Naive thymus-derived CD4-positive, alpha-beta T cell (primary cell): ENCODE measurements at regions not wholly inside any gene's neighbourhood (a gene's known extent, or its start where the extent isn't known, plus 50 kb on each side); places are given as distances from the start of the nearest gene placed in this dataset.

Experiments
- ATAC-seq: fragments of 150-1000 bp; cut with Tn5 transposase; 2 replicates; pipeline ENCODE4 v1.10.0; 2021; ENCODE audit warnings: mild to moderate bottlenecking, moderate library complexity
- CTCF ChIA-PET: fragments of 350-600 bp; sonication (Branson Sonifier 250); formaldehyde crosslinking; loops from one replicate; lab custom pipeline; 2021; ENCODE audit warnings: antibody characterized with exemption; lab: Charles Lee
- POLR2A ChIA-PET: fragments of 350-600 bp; sonication (Branson Sonifier 250); formaldehyde crosslinking; loops from one replicate; lab custom pipeline; 2021; ENCODE audit warnings: antibody characterized with exemption, inconsistent platforms; lab: Charles Lee
- DNase-seq, 9 donors: peaks; one replicate each; pipeline versions ENCODE4 v3.0.0 to v3.0.0-alpha.2; 2020 to 2022; ENCODE audit warnings: mixed read lengths in 1 of 9
- H3K27ac ChIP-seq: one replicate; pipeline ENCODE4 v1.7.0; 2013; ENCODE audit warnings: mild to moderate bottlenecking, low read depth, low read length, moderate library complexity
- H3K27me3 ChIP-seq, 2 donors: one replicate each; pipeline ENCODE4 v1.7.0; 2013; ENCODE audit warnings: low read length in 2 of 2, mild to moderate bottlenecking in 2 of 2, moderate library complexity in 2 of 2; ENCODE audit not compliant: control insufficient read depth in 2 of 2, insufficient read depth in 2 of 2
- H3K36me3 ChIP-seq, 3 experiments: 1 replicate in 2 of 3; 2 replicates in 1 of 3; pipeline ENCODE4 v1.7.0; 2013; ENCODE audit warnings: low read length in 3 of 3, mild to moderate bottlenecking in 3 of 3, moderate library complexity in 1 of 3; ENCODE audit not compliant: insufficient read depth in 3 of 3, control insufficient read depth in 2 of 3
- H3K4me1 ChIP-seq, 2 donors: one replicate each; pipeline ENCODE4 v1.7.0; 2013; ENCODE audit warnings: low read length in 2 of 2, mild to moderate bottlenecking in 2 of 2, moderate library complexity in 1 of 2; ENCODE audit not compliant: control insufficient read depth in 2 of 2, insufficient read depth in 2 of 2
- H3K4me3 ChIP-seq: 2 replicates; pipeline ENCODE4 v1.7.0; 2013; ENCODE audit warnings: mild to moderate bottlenecking, low read length
- H3K9me3 ChIP-seq, 3 experiments: 1 replicate in 2 of 3; 2 replicates in 1 of 3; pipeline ENCODE4 v1.7.0; 2013; ENCODE audit warnings: low read length in 3 of 3; ENCODE audit not compliant: control insufficient read depth in 2 of 3
- H3K27ac Mint-ChIP-seq, 9 donors: one replicate each; pipeline ENCODE4 v1.8.0; 2020 to 2022; ENCODE audit warnings: mixed read lengths in 9 of 9, mild to moderate bottlenecking in 8 of 9, moderate library complexity in 5 of 9, inconsistent platforms in 2 of 9
- H3K27me3 Mint-ChIP-seq, 5 donors: one replicate each; pipeline ENCODE4 v1.8.0; 2021 to 2022; ENCODE audit warnings: mixed read lengths in 5 of 5, mild to moderate bottlenecking in 1 of 5
- H3K36me3 Mint-ChIP-seq, 5 donors: one replicate each; pipeline ENCODE4 v1.8.0; 2020 to 2022; ENCODE audit warnings: mixed read lengths in 5 of 5, mild to moderate bottlenecking in 3 of 5, inconsistent platforms in 1 of 5
- H3K4me1 Mint-ChIP-seq, 7 donors: one replicate each; pipeline ENCODE4 v1.8.0; 2020 to 2022; ENCODE audit warnings: mixed read lengths in 7 of 7, mild to moderate bottlenecking in 3 of 7, inconsistent platforms in 1 of 7
- H3K4me3 Mint-ChIP-seq, 10 donors: one replicate each; pipeline ENCODE4 v1.8.0; 2020 to 2022; ENCODE audit warnings: mild to moderate bottlenecking in 10 of 10, mixed read lengths in 10 of 10, moderate library complexity in 6 of 10, inconsistent platforms in 2 of 10
- H3K9me3 Mint-ChIP-seq, 11 donors: one replicate each; pipeline ENCODE4 v1.8.0; 2020 to 2022; ENCODE audit warnings: mixed read lengths in 11 of 11, mild to moderate bottlenecking in 4 of 11, inconsistent platforms in 1 of 11, moderate library complexity in 1 of 11
- intact Hi-C, 2 donors: fragments of 100-400 bp; cut with micrococcal nuclease; formaldehyde crosslinking; loops; one replicate each; pipeline ENCODE4 v1.15.1; 2023

- ATAC-seq: no peak
- Mint-ChIP-seq H3K27ac (no peak overlapping the region), H3K4me1 (peaks cover 0 to 5% (median 0%) of the 10 kb centered on the region in 7 donors), H3K27me3 (no peaks in the 10 kb centered on the region), H3K9me3 (peaks cover 0 to 4% (median 0%) of the 10 kb centered on the region in 11 donors), H3K4me3 (no peak overlapping the region), H3K36me3 (no peaks in the 10 kb centered on the region)
- ChIA-PET CTCF (no interaction called here), POLR2A (interaction anchor here (0.6 kb wide), 1 partner anchor 139 kb away, joined by 4 read pairs; no protein-coding TSS in a partner anchor)
- Histone ChIP-seq H3K9me3 (no peaks in the 10 kb centered on the region), H3K36me3 (no peaks in the 10 kb centered on the region), H3K4me1 (no peaks in the 10 kb centered on the region), H3K4me3 (no peak overlapping the region), H3K27me3 (no peaks in the 10 kb centered on the region), H3K27ac (no peak overlapping the region)
- no peak for DNase-seq
- intact Hi-C loops: no loop called here
Measured at GRCh38 chr3:3587647-3587972, 211.6 kb upstream of the LRRN1 start.

- Histone ChIP-seq H3K4me3 (no peak overlapping the region), H3K27ac (no peak overlapping the region), H3K9me3 (no peaks in the 10 kb centered on the region), H3K36me3 (no peaks in the 10 kb centered on the region), H3K27me3 (no peaks in the 10 kb centered on the region), H3K4me1 (no peaks in the 10 kb centered on the region)
- no peaks in the 10 kb centered on the region for H3K27me3 Mint-ChIP-seq
- no peak overlapping the region for H3K27ac Mint-ChIP-seq
- H3K9me3 Mint-ChIP-seq: peaks cover 0 to 4% (median 0%) of the 10 kb centered on the region in 11 donors
- H3K4me3 Mint-ChIP-seq: no peak overlapping the region
- intact Hi-C loops: no loop called here
- ChIA-PET POLR2A (interaction anchor here (0.6 kb wide), 1 partner anchor 139 kb away, joined by 4 read pairs; no protein-coding TSS in a partner anchor), CTCF (no interaction called here)
- DNase-seq: no peak
- ATAC-seq: no peak
- no peaks in the 10 kb centered on the region for H3K36me3 Mint-ChIP-seq
- peaks cover 0 to 5% (median 0%) of the 10 kb centered on the region in 7 donors for H3K4me1 Mint-ChIP-seq
Measured at GRCh38 chr3:3586843-3587646, 212.2 kb upstream of the LRRN1 start.

GRCh38 chr3:3586336-3586735, 212.9 kb upstream of the LRRN1 start:
- Mint-ChIP-seq H3K4me1 (peaks cover 0 to 5% (median 0%) of the 10 kb centered on the region in 7 donors), H3K27me3 (no peaks in the 10 kb centered on the region), H3K9me3 (no peaks in the 10 kb centered on the region), H3K27ac (no peak overlapping the region), H3K4me3 (no peak overlapping the region), H3K36me3 (no peaks in the 10 kb centered on the region)
- DNase-seq: no peak
- ChIA-PET CTCF (no interaction called here), POLR2A (no interaction called here)
- no peaks in the 10 kb centered on the region for H3K9me3 ChIP-seq
- no peaks in the 10 kb centered on the region for H3K4me1 ChIP-seq
- no peaks in the 10 kb centered on the region for H3K27me3 ChIP-seq
- H3K36me3 ChIP-seq: no peaks in the 10 kb centered on the region
- H3K27ac ChIP-seq: no peak overlapping the region
- H3K4me3 ChIP-seq: no peak overlapping the region
- peak; percentile 34 for ATAC-seq
- intact Hi-C loops: no loop called here

GRCh38 chr3:3579658-3580057, 219.6 kb upstream of the LRRN1 start:
- no peaks in the 10 kb centered on the region for H3K9me3 ChIP-seq
- ChIA-PET POLR2A (no interaction called here), CTCF (no interaction called here)
- no peaks in the 10 kb centered on the region for H3K27me3 ChIP-seq
- no peaks in the 10 kb centered on the region for H3K9me3 Mint-ChIP-seq
- H3K4me3 ChIP-seq: no peak overlapping the region
- no peak for ATAC-seq
- no peak overlapping the region for H3K27ac Mint-ChIP-seq
- H3K27me3 Mint-ChIP-seq: peaks cover 0 to 4% (median 0%) of the 10 kb centered on the region in 5 donors
- H3K4me1 ChIP-seq: no peaks in the 10 kb centered on the region
- H3K27ac ChIP-seq: no peak overlapping the region
- DNase-seq: no peak
- no peak overlapping the region for H3K4me3 Mint-ChIP-seq
- no peaks in the 10 kb centered on the region for H3K36me3 Mint-ChIP-seq
- peaks cover 0 to 8% (median 0%) of the 10 kb centered on the region in 7 donors for H3K4me1 Mint-ChIP-seq
- no peaks in the 10 kb centered on the region for H3K36me3 ChIP-seq
- intact Hi-C loops: no loop called here

GRCh38 chr3:3578718-3579117, 220.5 kb upstream of the LRRN1 start:
- no peak for DNase-seq
- CTCF ChIA-PET: no interaction called here

GRCh38 chr3:3577823-3578222, 221.4 kb upstream of the LRRN1 start:
- DNase-seq: no peak
- Histone ChIP-seq H3K27me3 (no peaks in the 10 kb centered on the region), H3K36me3 (no peaks in the 10 kb centered on the region), H3K27ac (no peak overlapping the region), H3K9me3 (no peaks in the 10 kb centered on the region), H3K4me1 (no peaks in the 10 kb centered on the region), H3K4me3 (no peak overlapping the region)
- Mint-ChIP-seq H3K27me3 (peaks cover 0 to 4% (median 0%) of the 10 kb centered on the region in 5 donors), H3K4me3 (no peak overlapping the region), H3K36me3 (no peaks in the 10 kb centered on the region), H3K27ac (no peak overlapping the region), H3K4me1 (peaks cover 0 to 8% (median 0%) of the 10 kb centered on the region in 7 donors), H3K9me3 (no peaks in the 10 kb centered on the region)
- ATAC-seq: no peak
- POLR2A ChIA-PET: no interaction called here
- intact Hi-C loops: no loop called here
- CTCF ChIA-PET: no interaction called here

More at GRCh38 chr3:3578718-3579117, 220.5 kb upstream of the LRRN1 start:
- H3K4me1 Mint-ChIP-seq: peaks cover 0 to 8% (median 0%) of the 10 kb centered on the region in 7 donors
- H3K27ac Mint-ChIP-seq: no peak overlapping the region
- H3K4me3 Mint-ChIP-seq: no peak overlapping the region
- no peaks in the 10 kb centered on the region for H3K4me1 ChIP-seq
- H3K36me3 Mint-ChIP-seq: no peaks in the 10 kb centered on the region
- no peak overlapping the region for H3K27ac ChIP-seq
- peaks cover 0 to 4% (median 0%) of the 10 kb centered on the region in 5 donors for H3K27me3 Mint-ChIP-seq
- no peaks in the 10 kb centered on the region for H3K9me3 Mint-ChIP-seq
- intact Hi-C loops: no loop called here
- H3K36me3 ChIP-seq: no peaks in the 10 kb centered on the region
- H3K4me3 ChIP-seq: no peak overlapping the region
- H3K9me3 ChIP-seq: no peaks in the 10 kb centered on the region
- POLR2A ChIA-PET: no interaction called here
- peak; percentile 60 for ATAC-seq
- H3K27me3 ChIP-seq: no peaks in the 10 kb centered on the region

GRCh38 chr3:3573341-3573740, 225.9 kb upstream of the LRRN1 start:
- Mint-ChIP-seq H3K4me3 (no peak overlapping the region), H3K4me1 (peaks cover 0 to 3% (median 0%) of the 10 kb centered on the region in 7 donors), H3K36me3 (no peaks in the 10 kb centered on the region), H3K27ac (no peak overlapping the region), H3K9me3 (peaks cover 0 to 2% (median 0%) of the 10 kb centered on the region in 11 donors), H3K27me3 (peaks cover 0 to 4% (median 3%) of the 10 kb centered on the region in 5 donors)
- Histone ChIP-seq H3K27me3 (no peaks in the 10 kb centered on the region), H3K4me3 (no peak overlapping the region), H3K27ac (no peak overlapping the region), H3K36me3 (no peaks in the 10 kb centered on the region), H3K9me3 (no peaks in the 10 kb centered on the region), H3K4me1 (no peaks in the 10 kb centered on the region)
- ChIA-PET POLR2A (no interaction called here), CTCF (no interaction called here)
- no peak for DNase-seq
- intact Hi-C loops: no loop called here
- no peak for ATAC-seq
